ENCODE measurements at regions not wholly inside any gene's neighbourhood (a gene's known extent, or its start where the extent isn't known, plus 50 kb on each side); places are given as distances from the start of the nearest gene placed in this dataset.
"Not testable (repeated sequence)": the region's sequence is repeated elsewhere in the genome, so short reads cannot be mapped to it uniquely, and the experiment has no call there.

GRCh38 chr12:54799966-54800365 lies 54.4 kb upstream of the MUCL1 start:
- not testable (repeated sequence) for TF ChIP-seq POLR2A (IDR thresholded peaks at IDR 0.05; ENCODE audit: low read depth, low read length); CEBPB (IDR thresholded peaks at IDR 0.05; ENCODE audit: low read depth, low read length); MXI1 (IDR thresholded peaks at IDR 0.05; ENCODE audit: borderline replicate concordance, low read depth, low read length); MAZ (IDR thresholded peaks at IDR 0.05; ENCODE audit: borderline replicate concordance, low read depth, low read length); NFE2L2 (IDR thresholded peaks at IDR 0.05; ENCODE audit: low read depth, low read length); SMC3 (IDR thresholded peaks at IDR 0.05; ENCODE audit: low read depth, low read length); CHD1 (IDR thresholded peaks at IDR 0.05; ENCODE audit: low read depth, low read length)
- TF ChIP-seq, protein P1, sequence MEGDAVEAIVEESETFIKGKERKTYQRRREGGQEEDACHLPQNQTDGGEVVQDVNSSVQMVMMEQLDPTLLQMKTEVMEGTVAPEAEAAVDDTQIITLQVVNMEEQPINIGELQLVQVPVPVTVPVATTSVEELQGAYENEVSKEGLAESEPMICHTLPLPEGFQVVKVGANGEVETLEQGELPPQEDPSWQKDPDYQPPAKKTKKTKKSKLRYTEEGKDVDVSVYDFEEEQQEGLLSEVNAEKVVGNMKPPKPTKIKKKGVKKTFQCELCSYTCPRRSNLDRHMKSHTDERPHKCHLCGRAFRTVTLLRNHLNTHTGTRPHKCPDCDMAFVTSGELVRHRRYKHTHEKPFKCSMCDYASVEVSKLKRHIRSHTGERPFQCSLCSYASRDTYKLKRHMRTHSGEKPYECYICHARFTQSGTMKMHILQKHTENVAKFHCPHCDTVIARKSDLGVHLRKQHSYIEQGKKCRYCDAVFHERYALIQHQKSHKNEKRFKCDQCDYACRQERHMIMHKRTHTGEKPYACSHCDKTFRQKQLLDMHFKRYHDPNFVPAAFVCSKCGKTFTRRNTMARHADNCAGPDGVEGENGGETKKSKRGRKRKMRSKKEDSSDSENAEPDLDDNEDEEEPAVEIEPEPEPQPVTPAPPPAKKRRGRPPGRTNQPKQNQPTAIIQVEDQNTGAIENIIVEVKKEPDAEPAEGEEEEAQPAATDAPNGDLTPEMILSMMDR (conservative IDR thresholded peaks at IDR 0.05; ENCODE audit: low read depth, low read length) = not testable (repeated sequence)

Data from IMR-90 (cell line).